ENCODE measurements at regions not wholly inside any gene's neighbourhood (a gene's known extent, or its start where the extent isn't known, plus 50 kb on each side); places are given as distances from the start of the nearest gene placed in this dataset.

DNA sequence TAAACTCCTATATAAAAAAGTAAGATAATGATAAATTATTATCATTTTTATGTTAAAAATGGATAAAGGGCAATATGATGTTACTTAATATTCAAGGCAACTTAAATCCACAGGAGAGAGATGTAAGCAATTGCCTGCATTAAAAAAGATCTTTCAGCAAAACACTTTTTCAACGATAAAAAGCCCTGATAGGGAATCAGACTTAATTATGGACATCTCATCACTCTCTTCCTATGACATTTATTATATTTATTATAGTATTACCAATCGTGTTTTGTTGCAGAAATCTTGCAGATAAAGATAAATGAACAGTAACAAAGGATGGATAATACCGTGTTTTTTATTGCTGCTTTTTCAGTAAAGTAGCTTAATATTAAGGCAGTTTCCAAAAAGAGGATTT is 178.5 kb downstream of the SH2D1A start:
- TF ChIP-seq CTCF (IDR thresholded peaks at IDR 0.05) (no peak), POLR2A (IDR thresholded peaks at IDR 0.05) (no peak), EP300 (IDR thresholded peaks at IDR 0.05) (no peak)
